ENCODE measurements at regions not wholly inside any gene's neighbourhood (a gene's known extent, or its start where the extent isn't known, plus 50 kb on each side); places are given as distances from the start of the nearest gene placed in this dataset.
"Not testable (repeated sequence)": the region's sequence is repeated elsewhere in the genome, so short reads cannot be mapped to it uniquely, and the experiment has no call there.

- DNase-seq, result not testable (repeated sequence)
These were observed 265.9 kb downstream of the FAM43A start for GRCh38 chr3:194951629-194951920.

GRCh38 chr3:194951931-194952582, 266.4 kb downstream of the FAM43A start:
- DNase-seq, result no peak

- no peak for DNase-seq
These were observed 267.2 kb downstream of the FAM43A start for GRCh38 chr3:194952841-194953241.

- no peak for DNase-seq
These were observed 267.6 kb downstream of the FAM43A start for GRCh38 chr3:194953291-194953690.

GRCh38 chr3:194955546-194955945, 269.9 kb downstream of the FAM43A start:
- no peak for DNase-seq

- no peak for DNase-seq
These were observed 270.5 kb downstream of the FAM43A start for GRCh38 chr3:194955979-194956696.

- no peak for DNase-seq
These were observed 271.2 kb downstream of the FAM43A start for GRCh38 chr3:194956697-194957396.

GRCh38 chr3:194957743-194958240, 272.1 kb downstream of the FAM43A start:
- DNase-seq, result peak in 1 of 2 experiments; percentile 35

GRCh38 chr3:194959217-194959616, 273.5 kb downstream of the FAM43A start:
- DNase-seq, result no peak

GRCh38 chr3:194959666-194960065, 274.0 kb downstream of the FAM43A start:
- DNase-seq, result not testable (repeated sequence)

- no peak for DNase-seq
These were observed 274.9 kb downstream of the FAM43A start for GRCh38 chr3:194960446-194961032.

- DNase-seq, result no peak
These were observed 275.5 kb downstream of the FAM43A start for GRCh38 chr3:194961149-194961548.

- DNase-seq, result no peak
These were observed 275.9 kb downstream of the FAM43A start for GRCh38 chr3:194961571-194961970.

GRCh38 chr3:194962056-194962455, 276.4 kb downstream of the FAM43A start:
- no peak for DNase-seq

- no peak for DNase-seq
These were observed 279.1 kb downstream of the FAM43A start for GRCh38 chr3:194964809-194965208.

GRCh38 chr3:194967151-194968117, 281.8 kb downstream of the FAM43A start:
- peak; percentile 16 to 59 for DNase-seq

- no peak for DNase-seq
These were observed 284.4 kb downstream of the FAM43A start for GRCh38 chr3:194970066-194970465.

- no peak for DNase-seq
These were observed 285.3 kb downstream of the FAM43A start for GRCh38 chr3:194971009-194971408.

GRCh38 chr3:194971965-194972364, 286.3 kb downstream of the FAM43A start:
- DNase-seq, result no peak

GRCh38 chr3:194972641-194973040, 287.0 kb downstream of the FAM43A start:
- no peak for DNase-seq

GRCh38 chr3:194973366-194974000, 287.8 kb downstream of the FAM43A start:
- no peak for DNase-seq
